CD4-positive, alpha-beta T cell treated with Interleukin-10 for 1 hour (primary cell): ENCODE measurements at regions not wholly inside any gene's neighbourhood (a gene's known extent, or its start where the extent isn't known, plus 50 kb on each side); places are given as distances from the start of the nearest gene placed in this dataset.
"Not testable (repeated sequence)": the region's sequence is repeated elsewhere in the genome, so short reads cannot be mapped to it uniquely, and the experiment has no call there.

ENCODE experiments used
- DNase-seq: peaks from one replicate; pipeline ENCODE4 v3.0.0-alpha.2; 2020

DNA sequence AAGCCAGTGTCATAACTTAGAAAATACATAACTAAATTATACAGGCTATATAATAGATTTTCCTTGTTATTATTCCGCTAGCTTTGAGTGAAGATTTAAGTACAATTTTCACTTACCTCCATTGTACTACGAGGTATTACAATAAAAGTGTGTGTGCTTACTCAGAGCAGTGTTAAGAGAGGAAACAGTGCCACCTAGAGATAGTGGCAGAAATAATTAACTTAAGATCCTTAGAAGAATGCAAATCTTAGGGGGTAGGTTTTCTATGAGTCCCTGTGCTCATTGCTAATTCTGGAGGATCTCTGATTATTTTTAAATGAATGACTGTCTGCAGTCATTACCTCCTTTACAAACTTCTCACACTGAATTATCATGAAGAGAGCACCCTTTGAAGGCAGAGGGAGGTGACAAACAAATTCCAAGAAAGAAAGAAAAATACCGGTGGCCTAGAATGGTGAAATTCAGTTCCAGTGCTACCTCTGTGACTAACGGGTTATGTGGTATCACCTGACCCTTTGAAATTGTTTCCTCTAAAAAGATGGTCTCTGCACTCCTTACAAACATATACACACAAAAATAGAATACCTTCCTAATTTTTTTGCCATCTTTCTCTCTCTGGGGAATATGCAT is 379.8 kb downstream of the TRIM36 start:
- DNase-seq, result no peak

DNA sequence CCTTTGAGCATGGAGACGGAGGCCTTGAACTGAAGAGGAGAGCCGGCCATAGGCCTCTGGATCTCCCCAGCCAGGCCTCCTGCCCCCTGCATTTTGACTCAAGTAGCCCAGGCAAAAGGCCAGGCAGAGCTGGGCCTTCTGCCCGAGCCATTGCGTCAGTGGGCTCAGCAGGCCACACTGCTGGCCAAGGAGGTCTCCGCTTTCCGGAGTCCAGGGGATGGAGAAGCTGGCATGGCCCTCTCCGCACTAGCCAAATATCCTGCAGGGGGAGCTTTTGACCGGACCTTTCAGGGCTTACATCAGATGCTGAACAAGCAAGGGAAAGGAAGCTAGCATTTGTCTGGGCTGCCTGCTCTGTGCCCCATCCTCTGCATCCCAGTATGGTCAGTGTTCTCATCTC is 386.8 kb downstream of the TRIM36 start:
- no peak for DNase-seq

DNA sequence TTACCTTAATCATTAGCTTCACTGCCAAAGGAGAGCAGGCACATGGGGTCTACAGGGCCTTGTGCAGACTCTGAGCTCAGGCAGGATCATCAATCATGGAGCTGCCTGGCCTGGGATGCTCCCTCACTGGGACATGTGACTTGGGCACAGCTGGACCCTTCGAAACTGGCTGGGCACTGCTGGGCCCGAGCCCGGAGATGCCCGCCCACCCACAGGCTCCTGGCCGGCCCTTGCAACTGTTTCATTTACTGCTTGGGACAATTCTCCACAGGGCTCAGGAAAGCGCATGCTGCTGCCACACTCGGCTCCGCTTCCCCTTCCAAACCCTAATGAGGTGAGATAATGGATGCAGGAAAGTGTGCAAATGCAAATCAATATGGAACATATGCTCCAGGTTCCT is 387.5 kb downstream of the TRIM36 start:
- DNase-seq, result no peak

DNA sequence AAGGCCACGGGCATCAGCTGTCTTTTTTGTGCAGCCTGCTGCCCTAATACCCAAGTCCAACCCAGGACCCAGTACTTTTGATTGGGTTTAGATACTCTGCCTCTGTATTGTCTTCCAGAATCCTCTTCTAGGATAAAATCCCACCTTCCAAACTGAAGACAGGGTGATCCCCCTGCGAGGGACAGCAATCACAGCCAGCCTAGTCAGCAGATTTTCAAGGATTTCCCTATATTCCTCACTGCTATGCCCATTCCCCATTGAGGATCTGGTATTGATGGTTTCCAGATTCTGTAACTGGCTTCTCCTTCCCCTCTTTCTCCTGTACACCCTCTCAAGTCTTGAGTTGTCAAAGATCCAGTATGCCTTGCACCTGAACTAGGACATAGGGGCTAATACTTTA is 389.4 kb downstream of the TRIM36 start:
- no peak for DNase-seq

DNA sequence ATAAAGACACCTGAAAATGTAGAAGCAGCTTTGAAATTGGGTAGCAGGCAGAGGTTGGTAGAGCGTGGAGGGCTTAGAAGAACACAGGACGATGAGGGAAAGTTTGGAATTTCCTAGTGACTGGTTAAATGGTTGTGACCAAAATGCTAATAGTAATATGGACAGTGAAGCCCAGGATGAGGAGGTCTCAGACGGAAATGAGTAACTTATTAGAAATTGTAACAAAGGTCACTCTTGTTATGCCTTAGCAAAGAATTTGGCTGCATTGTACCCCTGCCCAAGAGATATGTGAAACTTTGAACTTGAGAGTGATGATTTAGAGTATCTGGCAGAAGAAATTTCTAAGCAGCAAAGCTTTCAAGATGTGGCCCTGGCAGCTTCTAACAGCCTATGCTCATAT is 382.5 kb downstream of the KCNN2 start:
- DNase-seq, result no peak

DNA sequence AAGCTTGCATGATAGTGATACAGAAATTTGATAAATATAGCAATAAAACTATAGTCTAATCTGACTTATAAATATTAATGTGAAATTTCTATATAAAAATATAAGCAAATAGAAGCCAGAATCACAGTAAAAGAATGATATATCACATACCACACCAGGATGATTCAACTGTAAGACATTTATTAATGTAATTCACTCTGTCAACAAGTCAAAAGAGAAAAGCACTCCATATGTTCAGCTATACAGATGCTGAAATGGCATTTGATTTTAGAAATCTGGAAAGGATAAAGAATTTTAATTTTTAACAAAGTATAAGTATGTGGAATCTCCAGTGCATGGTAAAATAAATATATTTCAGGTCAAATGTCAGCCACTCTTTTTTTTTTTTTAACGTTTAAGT is 372.4 kb downstream of the KCNN2 start:
- DNase-seq, result no peak

DNA sequence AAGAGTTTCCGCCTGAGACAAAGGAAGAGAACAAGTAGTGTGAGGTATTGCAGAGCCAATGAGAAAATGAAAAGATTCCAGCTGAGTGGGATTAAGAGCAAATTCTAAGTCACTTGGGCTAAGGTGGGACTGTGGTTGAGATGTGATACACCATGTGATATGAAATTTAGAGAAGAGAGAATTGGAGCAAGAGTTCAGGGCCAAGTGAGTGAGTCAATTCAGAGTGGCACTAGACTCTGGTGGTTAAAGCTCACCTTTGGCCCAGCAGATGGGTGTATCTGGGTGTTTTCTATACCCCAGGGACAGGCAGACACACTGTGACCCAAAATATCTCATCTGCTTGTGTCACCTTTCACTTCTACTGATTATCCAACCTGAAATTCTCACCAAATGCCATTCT is 368.1 kb downstream of the KCNN2 start:
- DNase-seq, result no peak

DNA sequence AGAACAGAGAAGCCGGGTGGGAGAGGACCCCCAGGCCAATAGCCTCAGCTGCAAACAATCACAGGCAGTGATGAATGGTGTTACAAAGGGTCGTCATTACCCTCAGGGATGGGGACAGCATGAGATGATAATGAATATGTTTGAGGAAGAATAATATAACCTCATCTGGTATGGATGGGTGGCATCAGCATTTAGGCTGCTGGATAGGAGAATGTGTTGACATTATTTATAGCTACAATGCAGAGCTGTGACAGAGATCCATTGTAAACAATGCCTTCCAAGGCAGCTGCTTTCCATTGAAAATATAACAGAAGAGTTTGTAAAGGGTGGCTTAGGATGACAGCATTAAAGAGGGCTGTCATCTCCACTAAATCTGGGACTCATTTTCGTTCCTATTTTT is 365.5 kb downstream of the KCNN2 start:
- DNase-seq, result no peak

DNA sequence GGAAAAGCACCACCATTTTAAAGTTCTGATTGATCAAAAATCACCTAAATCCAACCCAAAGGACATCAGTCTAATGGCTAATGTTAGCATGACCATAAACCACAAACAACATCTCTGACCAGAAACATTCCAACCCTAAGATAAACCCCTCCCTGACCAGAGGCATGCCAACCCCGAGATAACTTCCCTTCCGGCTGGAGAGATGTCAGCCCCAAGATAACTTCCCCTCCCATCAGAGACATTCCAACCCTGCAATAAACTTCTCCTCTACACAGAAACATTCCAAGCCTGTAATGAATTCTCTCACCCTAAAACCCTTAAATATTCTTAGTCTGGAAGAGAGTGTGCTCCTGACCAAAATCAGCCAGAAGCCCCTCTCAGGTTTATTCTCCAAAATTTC is 364.3 kb downstream of the KCNN2 start:
- DNase-seq, result no peak

DNA sequence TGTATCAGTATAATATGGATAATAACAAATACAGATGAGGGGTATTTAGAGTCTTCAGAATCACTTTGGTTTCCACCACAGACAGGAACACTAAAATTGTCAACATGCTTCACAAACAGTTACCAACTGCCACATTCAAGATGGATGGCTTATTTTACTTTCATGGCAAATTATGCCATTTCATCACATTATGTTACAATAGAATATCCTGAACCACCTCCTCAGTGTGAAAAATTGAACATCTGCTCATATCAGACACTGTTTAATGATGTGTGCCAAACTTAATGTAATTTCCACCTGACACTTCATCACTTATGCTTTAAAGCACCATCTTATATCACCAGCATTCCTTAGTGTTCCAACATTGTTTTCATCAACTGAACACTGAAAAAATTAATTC is 357.4 kb downstream of the KCNN2 start:
- no peak for DNase-seq

DNA sequence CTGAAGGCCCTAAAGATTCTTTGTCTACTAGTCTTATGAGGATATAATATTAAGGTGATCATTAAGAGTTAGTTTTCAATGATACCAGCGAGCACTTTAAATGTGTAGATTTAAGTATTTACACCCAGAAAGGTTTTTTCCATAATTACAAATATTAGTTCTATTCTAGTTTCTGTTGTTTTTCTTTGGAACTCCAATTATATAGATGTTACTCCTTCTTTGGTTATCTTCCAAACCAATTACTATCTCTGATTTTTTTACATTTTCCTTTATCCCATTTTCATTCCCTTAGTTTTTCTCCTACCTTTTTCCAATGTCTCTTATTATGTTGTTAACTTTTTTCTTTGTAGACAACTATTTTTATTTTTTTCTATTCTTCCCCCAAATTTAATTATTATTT is 355.1 kb downstream of the KCNN2 start:
- no peak for DNase-seq

DNA sequence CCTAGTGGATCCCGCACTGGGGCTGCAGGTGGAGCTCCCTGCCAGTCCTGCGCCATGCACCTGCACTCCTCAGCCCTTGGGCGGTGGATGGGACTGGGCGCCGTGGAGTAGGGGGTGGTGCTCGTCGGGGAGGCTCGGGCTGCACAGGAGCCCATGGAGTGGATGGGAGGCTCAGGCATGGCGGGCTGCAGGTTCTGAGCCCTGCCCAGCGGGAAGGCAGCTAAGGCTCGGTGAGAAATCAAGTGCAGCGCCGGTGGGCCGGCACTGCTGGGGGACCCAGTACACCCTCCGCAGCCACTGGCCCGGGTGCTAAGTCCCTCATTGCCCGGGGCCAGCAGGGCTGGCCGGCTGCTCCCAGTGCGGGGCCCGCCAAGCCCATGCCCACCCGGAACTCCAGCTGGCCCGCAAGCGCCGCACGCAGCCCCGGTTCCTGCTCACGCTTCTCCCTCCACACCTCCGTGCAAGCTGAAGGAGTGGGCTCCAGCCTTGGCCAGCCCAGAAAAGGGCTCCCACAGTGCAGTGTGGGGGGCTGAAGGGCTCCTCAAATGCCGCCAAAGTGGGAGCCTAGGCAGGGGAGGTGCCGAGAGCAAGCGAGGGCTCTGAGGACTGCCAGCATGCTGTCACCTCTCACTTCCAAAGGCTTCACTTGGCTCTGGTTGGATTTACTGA is 342.5 kb downstream of the KCNN2 start:
- DNase-seq, result not testable (repeated sequence)

DNA sequence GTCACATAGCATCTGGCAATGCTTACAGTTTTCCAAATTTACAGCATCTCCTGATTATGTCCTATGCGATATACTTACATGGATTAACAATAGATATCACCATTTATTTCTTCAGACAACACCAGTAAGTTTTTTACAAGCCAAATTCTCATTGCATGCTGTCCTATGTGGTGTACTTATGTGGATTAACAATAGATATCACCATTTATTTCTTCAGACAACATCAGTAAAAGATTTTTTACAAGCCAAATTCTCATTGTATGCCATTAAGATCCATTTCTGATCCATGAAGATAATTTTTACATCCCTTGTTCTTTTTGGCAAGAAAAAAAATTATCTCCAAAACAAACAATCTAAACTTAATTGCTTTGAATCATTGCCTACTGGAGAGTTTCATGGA is 340.9 kb downstream of the KCNN2 start:
- DNase-seq, result no peak

DNA sequence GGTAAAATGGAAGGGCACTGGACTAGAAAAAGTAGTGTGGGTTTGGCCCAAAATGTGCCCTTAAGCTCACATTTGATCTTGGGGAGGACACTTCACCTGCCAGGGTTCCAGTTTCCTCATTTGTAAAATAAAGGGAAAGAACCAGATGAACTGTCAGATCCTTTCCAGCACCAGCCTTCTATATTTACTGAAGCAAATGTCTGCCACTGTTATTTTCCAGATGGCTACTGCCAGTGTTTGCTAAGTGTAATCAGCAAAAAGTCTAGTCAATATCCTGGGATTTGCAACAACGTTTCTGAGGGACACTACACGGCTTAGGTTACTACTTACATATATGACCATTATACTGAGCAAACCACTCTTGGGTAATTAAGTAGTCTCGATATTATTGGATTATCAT is 340.3 kb downstream of the KCNN2 start:
- no peak for DNase-seq

DNA sequence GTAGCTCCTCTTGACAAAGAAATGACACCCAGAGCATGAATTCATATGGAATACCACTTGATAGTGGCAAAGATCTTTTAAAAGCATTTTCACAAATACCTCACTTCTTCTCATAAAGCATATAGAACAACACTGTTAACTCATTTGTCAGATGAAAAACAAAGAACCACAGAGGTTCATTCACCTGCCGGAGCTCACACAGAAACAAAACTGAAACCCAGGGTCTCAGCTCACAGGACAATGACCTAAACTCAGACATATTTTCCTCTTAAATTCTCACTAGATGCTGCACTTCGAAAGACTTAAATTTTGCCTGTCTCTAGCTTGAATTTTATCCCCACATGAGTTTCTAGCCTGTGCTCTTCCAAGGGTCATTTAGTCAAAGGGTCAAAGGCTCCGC is 339.0 kb downstream of the KCNN2 start:
- DNase-seq, result no peak

DNA sequence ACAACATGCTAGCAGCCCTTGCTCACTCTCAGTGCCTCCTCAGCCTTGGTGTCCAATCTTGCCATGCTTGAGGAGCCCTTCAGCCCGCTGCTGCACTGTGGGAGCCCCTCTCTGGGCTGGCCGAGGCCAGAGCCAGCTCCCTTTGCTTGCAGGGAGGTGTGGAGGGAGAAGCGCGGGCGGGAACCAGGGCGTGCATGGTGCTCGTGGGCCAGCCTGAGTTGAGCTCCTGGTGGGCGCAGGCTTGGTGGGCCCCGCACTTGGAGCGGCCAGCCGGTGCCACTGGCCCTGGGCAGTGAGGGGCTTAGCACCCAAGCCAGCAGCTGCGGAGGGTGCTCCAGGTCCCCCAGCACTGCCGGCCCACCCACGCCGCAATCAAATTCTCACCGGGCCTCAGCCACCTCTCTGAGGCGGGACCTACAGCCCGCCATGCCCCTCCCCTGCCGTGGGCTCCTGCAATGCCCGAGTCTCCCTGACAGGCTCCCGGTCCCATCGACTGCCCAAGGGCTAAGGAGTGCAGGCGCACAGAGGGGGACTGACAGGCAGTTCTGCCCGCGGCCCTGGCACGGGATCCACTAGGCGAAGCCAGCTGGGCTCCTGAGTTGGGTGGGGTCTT is 333.5 kb downstream of the KCNN2 start:
- no peak for DNase-seq

DNA sequence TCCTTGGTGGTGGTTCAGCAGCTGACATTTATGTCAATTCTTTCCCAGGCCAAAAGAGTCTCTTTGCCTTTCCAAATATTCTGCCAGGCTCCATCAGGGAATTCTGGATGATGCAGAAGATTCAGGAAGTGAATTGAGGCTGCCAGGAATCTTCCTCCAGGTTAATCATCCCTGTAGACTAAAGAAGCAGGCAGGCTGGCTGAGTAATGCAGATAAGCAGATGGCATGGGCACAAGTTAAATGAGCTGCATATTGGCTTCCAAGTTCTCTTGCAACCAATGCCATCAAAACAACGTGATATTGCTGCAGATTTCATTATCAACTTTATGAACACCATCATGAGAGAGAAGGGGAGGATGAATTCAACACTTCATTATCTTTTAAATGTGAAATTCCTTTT is 324.5 kb downstream of the KCNN2 start:
- DNase-seq, result no peak

DNA sequence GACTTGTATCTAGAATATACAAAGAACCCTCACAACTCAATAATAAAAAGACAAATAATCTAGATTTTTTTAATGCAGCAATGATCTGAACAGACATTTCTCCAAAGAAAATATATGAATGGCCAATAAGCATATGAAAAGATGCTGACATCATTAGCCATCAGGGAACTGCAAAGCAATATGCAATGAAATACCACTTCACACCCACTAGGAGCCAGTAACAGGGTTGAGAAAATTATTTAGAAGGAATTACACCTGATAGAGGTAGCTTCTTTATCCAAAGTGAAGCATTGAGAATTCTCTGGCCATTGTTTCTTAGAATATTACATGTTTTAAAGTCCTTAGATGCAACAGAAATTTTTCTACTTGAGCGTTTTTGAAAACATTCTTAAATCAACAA is 316.9 kb downstream of the KCNN2 start:
- no peak for DNase-seq

DNA sequence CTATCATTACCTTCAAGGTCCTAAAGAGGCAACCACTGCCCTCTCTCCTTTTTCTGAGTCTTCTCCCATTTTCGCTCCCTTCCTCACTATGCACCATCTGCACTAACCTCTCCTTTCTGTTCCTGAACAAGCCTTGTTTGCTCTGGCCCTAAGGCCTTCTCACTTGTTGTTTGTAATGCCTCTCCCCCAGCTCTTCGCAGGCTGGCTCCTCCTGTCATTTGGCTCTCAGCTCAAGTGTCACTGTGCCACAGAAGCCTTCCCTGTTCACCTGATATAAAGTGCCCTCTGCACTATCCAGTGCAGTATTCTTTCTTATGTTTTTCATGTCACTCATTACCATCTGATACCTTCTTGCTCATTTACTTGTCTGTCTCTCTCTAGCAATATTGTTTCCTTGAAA is 303.7 kb downstream of the KCNN2 start:
- DNase-seq, result no peak

DNA sequence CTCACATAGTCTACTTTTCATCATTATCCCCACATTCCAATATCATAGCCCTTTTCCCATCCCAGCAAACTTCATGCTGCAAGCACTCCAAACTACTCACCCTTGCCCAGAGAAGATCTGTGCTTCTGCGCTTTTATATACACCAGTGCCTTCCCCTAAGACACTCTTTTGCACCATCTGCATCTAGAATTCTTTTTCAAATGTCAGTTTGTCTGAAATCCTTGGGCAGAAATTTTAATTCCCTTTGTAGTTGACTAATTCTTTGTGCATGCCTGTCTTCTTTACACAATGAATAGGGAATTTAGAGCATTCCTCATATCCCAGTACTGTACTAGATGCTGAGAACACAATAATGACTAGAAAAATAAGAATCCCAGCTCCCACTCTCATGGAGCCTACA is 298.9 kb downstream of the KCNN2 start:
- DNase-seq, result no peak

DNA sequence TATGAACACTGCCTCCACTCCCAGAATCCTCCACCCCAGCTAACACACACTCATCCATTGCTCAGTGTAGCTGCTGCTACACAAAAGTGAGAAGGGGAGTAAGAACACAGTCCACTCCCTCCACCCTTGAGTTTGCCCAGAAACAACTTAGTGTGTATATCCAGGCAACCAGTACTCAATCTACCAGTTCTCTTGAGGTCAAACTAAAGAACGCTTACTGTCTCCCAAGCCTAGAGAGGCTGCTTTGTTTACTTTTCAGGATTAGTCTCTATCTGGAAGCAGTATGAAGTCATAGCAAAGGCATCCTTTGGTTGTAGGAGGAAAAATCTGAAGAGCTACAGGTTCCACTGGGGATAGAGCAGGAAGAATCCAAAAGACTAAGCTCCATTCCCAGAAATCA is 296.3 kb downstream of the KCNN2 start:
- no peak for DNase-seq

DNA sequence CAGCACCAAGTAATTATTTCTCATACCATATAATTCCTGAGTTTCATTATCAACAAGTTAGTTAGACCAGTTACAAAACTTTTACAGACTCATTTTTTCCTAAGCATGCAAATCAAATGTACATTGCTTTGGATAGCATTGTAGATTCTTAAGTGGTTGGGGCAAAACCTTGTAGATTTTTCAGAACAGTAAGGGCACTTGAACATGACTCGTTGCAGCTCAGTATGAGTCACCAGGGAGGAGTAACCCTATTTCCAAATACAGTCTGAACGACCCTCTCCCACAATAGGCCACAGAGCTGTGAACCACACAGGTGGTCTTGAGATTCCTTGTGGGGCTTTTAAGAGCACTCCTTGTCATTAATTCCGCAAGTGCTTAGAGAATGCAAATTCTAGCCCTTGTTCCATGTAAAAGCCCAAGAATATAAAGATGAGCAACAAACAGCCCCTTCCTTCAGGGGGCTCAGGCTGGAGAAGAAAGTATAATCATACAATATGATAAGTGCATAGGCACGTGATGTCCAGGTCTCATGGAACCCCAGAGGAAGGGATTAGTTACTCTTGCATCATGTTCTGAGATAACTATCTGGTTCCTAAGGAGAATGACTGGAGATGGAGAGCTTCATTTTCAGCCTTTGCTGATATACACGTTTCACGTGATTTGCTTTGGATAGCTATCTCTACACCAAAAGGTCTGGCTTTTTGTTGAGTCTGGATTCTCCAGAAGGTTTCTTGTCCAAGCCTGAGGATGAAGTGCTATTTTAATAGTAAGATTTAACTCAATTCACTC is 295.7 kb downstream of the KCNN2 start:
- no peak for DNase-seq

DNA sequence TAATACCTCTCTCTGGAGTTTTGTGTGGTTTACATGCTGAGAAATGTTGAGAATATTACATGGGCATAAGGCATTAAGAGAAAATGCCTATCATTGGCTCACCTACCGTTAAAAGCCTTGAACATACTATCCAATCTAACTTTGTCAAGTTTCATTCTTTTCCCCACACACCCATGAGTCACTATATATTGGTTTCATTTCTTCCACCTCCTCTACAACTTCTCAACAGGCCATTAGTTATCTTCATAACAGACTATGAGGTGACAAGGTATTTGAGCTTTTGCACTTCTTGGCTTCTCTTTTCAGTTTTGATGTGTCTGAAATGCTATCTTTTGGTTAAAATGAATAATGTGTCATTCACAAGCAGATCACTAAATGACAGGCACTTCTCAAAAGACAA is 288.0 kb downstream of the KCNN2 start:
- DNase-seq, result no peak

DNA sequence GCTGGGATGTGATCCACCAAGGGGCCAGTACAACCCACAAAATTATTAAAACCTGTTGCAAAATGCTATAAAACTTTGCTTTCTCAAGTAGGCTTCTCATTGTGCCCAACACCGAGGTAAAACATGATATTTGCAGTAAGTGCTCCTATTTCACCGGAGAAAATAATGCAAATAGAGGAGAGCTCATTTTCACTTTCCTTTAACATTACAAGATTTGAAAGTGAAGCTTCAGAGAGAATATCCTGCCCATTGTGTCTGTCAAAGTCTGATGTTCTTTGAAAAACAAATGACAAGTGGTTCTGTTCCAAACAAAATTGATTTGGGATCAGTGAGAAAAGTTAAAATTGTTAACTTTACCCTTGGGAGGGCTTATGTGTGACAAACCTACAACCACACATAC is 287.1 kb downstream of the KCNN2 start:
- DNase-seq, result no peak
